ENCODE measurements at regions not wholly inside any gene's neighbourhood (a gene's known extent, or its start where the extent isn't known, plus 50 kb on each side); places are given as distances from the start of the nearest gene placed in this dataset.

DNA sequence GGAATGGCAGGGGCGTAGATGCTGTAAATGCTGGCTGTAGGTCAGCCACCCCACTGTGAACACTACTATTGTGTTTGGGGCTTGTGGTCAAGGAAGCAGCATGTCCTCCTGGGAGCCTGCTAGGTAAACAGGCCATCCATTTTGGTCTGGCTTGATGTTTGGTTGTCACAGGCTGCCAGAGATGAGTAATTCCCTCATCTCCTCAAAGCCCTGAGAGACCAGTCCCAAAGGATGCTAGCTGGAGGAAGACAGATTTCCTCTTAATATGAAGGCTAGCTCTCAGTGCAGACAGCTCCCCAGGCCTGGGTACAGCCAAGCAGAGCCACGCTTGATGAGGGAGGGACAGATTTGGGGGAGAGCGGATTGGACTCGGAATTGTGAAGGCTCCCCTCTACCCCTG is 72.5 kb upstream of the MAP1B start:
- Histone ChIP-seq H3K27me3 (ENCODE audit: low read length) (no peaks in the 10 kb centered on the region), H3K9ac (ENCODE audit: low read length) (no peak overlapping the region), H3K4me2 (ENCODE audit: low read depth, low read length, poor library complexity, severe bottlenecking) (no peak overlapping the region), H3F3A (ENCODE audit: insufficient read depth) (no peaks in the 10 kb centered on the region), H3K36me3 (ENCODE audit: low read length) (no peaks in the 10 kb centered on the region), H3K9me3 (ENCODE audit: insufficient read depth, low read length) (no peaks in the 10 kb centered on the region), H2AFZ (ENCODE audit: low read depth, low read length, severe bottlenecking) (no peak overlapping the region), H3K9me2 (replicated peaks; ENCODE audit: insufficient read depth, low read length) (no peaks in the 10 kb centered on the region), H3K4me3 (ENCODE audit: insufficient read depth, low read length, poor library complexity, severe bottlenecking) (no peak overlapping the region), H3K27ac (ENCODE audit: low read depth, low read length) (no peak overlapping the region), H4K20me1 (ENCODE audit: low read depth, low read length) (no peaks in the 10 kb centered on the region), H3K79me2 (ENCODE audit: insufficient read depth, low read length) (no peaks in the 10 kb centered on the region)
- TF ChIP-seq, protein P1, sequence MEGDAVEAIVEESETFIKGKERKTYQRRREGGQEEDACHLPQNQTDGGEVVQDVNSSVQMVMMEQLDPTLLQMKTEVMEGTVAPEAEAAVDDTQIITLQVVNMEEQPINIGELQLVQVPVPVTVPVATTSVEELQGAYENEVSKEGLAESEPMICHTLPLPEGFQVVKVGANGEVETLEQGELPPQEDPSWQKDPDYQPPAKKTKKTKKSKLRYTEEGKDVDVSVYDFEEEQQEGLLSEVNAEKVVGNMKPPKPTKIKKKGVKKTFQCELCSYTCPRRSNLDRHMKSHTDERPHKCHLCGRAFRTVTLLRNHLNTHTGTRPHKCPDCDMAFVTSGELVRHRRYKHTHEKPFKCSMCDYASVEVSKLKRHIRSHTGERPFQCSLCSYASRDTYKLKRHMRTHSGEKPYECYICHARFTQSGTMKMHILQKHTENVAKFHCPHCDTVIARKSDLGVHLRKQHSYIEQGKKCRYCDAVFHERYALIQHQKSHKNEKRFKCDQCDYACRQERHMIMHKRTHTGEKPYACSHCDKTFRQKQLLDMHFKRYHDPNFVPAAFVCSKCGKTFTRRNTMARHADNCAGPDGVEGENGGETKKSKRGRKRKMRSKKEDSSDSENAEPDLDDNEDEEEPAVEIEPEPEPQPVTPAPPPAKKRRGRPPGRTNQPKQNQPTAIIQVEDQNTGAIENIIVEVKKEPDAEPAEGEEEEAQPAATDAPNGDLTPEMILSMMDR (IDR thresholded peaks at IDR 0.05; ENCODE audit: insufficient read depth, low read length, poor library complexity, severe bottlenecking) = no peak
- TF ChIP-seq EZH2phosphoT487 (conservative IDR thresholded peaks at IDR 0.05; ENCODE audit: low read length) = no peak

DNA sequence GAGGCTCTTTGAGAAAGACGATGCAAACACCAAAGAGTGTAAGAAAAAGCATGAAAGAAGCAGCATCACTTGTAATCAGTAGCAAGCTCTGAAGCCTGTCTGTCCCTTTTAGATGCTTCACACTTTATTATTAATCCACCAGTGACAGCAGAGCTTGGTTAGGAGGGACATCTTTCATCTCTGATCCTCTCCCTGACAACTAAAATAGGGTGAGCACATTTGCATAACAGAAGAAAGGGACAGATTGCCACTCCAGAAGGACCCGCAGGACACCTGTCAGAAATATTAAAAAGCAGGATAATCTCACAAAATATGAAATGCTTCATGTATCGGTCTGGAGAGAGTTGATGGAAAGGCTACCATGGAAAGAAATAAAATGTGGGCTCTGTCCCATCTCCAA is 71.4 kb upstream of the MAP1B start:
- no peak overlapping the region for H3K4me2 ChIP-seq (ENCODE audit: low read depth, low read length, poor library complexity, severe bottlenecking)

DNA sequence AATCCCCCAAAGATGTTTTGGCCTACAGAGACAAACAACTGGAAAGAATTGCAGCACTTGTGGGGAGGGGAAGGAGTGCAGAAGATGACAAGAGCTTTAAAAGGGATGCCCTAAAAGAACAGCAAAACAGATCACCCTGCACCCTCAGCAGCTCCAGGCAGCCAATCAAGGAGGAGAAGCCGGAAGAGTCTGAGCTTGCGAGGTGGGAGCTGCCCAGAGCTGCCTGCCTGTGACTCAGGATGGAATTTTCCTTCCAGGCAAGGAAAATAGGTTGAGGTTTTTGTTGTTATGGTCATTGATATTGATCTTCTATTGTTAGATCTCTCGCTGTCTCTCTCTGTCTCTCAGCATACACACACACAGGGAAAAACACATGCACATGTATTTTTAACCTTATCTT is 70.3 kb upstream of the MAP1B start:
- Histone ChIP-seq H3K27ac (ENCODE audit: low read depth, low read length) (no peak overlapping the region), H3K9me2 (replicated peaks; ENCODE audit: insufficient read depth, low read length) (no peaks in the 10 kb centered on the region), H3K9me3 (ENCODE audit: insufficient read depth, low read length) (no peaks in the 10 kb centered on the region), H3K36me3 (ENCODE audit: low read length) (no peaks in the 10 kb centered on the region), H3F3A (ENCODE audit: insufficient read depth) (no peaks in the 10 kb centered on the region), H3K4me3 (ENCODE audit: insufficient read depth, low read length, poor library complexity, severe bottlenecking) (no peak overlapping the region), H3K4me2 (ENCODE audit: low read depth, low read length, poor library complexity, severe bottlenecking) (no peak overlapping the region), H4K20me1 (ENCODE audit: low read depth, low read length) (no peaks in the 10 kb centered on the region), H3K9ac (ENCODE audit: low read length) (no peak overlapping the region), H3K27me3 (ENCODE audit: low read length) (no peaks in the 10 kb centered on the region), H3K79me2 (ENCODE audit: insufficient read depth, low read length) (no peaks in the 10 kb centered on the region), H2AFZ (ENCODE audit: low read depth, low read length, severe bottlenecking) (no peak overlapping the region)
- TF ChIP-seq, protein P1 (IDR thresholded peaks at IDR 0.05; ENCODE audit: insufficient read depth, low read length, poor library complexity, severe bottlenecking) = no peak
- no peak for TF ChIP-seq EZH2phosphoT487 (conservative IDR thresholded peaks at IDR 0.05; ENCODE audit: low read length)

More for the DNA sequence above, 71.4 kb upstream of the MAP1B start:
- H3K4me3 ChIP-seq (ENCODE audit: insufficient read depth, low read length, poor library complexity, severe bottlenecking) = no peak overlapping the region
- no peaks in the 10 kb centered on the region for H3K9me3 ChIP-seq (ENCODE audit: insufficient read depth, low read length)
- TF ChIP-seq, protein P1 (IDR thresholded peaks at IDR 0.05; ENCODE audit: insufficient read depth, low read length, poor library complexity, severe bottlenecking) = no peak
- no peak for TF ChIP-seq EZH2phosphoT487 (conservative IDR thresholded peaks at IDR 0.05; ENCODE audit: low read length)
- no peaks in the 10 kb centered on the region for H3F3A ChIP-seq (ENCODE audit: insufficient read depth)
- no peaks in the 10 kb centered on the region for H3K79me2 ChIP-seq (ENCODE audit: insufficient read depth, low read length)
- H3K9me2 ChIP-seq (replicated peaks; ENCODE audit: insufficient read depth, low read length) = no peaks in the 10 kb centered on the region
- no peak overlapping the region for H3K9ac ChIP-seq (ENCODE audit: low read length)
- no peak overlapping the region for H3K27ac ChIP-seq (ENCODE audit: low read depth, low read length)
- H2AFZ ChIP-seq (ENCODE audit: low read depth, low read length, severe bottlenecking) = no peak overlapping the region
- no peaks in the 10 kb centered on the region for H3K27me3 ChIP-seq (ENCODE audit: low read length)
- H4K20me1 ChIP-seq (ENCODE audit: low read depth, low read length) = no peaks in the 10 kb centered on the region
- no peaks in the 10 kb centered on the region for H3K36me3 ChIP-seq (ENCODE audit: low read length)

Measured in SU-DHL-6 (cell line).